T-helper 1 cell (primary cell): ENCODE measurements at regions not wholly inside any gene's neighbourhood (a gene's known extent, or its start where the extent isn't known, plus 50 kb on each side); places are given as distances from the start of the nearest gene placed in this dataset.

Source experiments
- DNase-seq, 5 donors: peaks; one replicate each; pipeline ENCODE4 v3.0.0-alpha.2; 2012 to 2020

DNA sequence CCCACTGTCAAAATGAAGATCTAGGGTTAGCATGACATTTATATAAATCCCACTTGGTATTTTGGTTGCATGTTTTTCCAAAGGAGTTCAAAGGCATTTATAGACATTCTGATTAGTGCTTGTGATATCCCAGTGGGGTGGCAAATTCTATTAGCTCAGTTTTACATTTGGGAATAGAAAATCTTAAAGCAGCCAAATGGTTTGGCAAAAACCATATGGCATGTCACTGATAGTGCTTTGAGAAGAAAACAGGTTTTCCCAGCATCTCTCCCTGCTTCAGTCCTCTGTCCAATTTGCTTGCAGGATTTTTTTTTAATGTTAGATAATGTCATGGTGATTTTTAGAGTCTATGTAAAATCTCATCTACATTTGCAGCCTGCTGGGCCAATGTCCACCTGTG lies 225.1 kb upstream of the DIO3 start:
- no peak for DNase-seq

DNA sequence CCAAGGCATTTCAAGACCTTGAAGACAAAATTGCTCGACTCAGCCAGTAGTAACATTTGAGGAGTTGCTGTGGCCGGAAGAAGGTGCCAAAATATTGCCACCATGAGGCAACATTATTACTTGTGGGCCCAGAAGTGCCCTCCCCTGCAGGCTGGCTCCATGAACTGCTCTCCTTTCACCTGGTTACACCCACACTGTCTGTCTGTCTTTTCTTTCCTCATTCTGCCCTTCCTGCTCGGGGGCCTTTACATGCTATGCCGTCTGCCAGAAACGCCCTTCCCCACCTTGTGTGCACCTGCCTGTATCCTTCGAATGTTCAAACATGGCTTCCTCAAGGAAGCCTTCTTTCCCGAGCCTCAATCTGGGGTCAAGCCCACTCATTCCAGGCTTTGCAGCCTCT lies 224.2 kb upstream of the DIO3 start:
- no peak for DNase-seq

DNA sequence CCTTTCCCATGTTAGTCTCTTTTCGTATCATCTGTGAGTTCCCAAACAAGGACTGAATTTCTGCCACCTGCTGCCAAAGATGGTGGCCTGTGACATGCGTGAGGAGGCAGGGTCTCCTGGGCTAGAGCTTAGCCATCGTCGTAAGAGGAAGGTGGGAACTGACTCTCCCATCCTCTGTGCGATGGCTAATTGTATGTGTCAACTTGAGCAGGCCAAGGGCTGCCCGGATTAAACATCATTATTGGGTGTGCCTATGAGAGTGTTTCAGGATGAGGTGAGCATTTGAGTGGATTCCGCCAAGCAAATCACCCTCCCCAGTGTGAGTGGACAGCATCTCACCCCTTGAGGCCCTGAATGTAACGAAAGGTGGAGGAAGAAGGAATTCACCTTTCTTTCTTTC lies 220.7 kb upstream of the DIO3 start:
- DNase-seq: no peak

DNA sequence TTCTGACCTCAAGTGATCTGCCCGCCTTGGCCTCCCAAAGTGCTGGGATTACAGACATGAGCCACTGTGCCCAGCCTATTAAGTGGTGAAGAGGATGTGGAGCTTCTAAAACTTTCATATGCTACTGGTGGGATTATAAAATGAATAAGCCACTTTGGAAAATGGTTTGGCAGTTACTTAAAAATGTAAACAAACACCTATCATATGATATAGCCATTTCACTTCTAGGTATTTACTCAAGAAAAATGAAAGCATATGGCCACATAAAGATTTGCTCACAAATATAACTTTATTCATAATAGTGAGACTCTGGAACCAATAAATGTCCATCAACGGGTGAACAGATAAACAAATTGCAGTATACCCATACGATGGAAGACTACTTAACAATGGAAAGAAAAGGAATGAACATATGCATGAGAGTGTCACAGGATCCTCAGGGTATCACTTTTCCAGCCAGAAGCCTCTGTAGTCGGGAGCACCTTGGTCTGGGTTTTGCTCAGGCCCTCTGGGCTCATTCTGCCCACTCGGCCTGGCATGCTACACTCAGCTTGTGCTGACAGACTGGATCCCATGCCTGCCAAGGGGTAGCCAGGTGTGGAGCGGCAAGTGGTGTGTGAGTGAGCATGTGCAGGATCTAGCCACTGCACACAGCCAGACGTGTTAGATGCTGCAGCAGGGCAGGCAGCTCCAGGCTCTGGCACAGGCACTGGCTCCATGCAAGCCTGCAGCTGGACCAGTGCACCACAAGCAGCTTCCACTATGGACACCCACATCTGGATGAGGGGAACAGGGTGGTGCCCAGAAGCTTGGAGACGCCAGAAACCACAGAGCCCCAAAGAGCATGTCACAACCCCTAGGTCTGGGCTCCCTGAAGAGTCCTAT lies 213.2 kb upstream of the DIO3 start:
- no peak for DNase-seq

DNA sequence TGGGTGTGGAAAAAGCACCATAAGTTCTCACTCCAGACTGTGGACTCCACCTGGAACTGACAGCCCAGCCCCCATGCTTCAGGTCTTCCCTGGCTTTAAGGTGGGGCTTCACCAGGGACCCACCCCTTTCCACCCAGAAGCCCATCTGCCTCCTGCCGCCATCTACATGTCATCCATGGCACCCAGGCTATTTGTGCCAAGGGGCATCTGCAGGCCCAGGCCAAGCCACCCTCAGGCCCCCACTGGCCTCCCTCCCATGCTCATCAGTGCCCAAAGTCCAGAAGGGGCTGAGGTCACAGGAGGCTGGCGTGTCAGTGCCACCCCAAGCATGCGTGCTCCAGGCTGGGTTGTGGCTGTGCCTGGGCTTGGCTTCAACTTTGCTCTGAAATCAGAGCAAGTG lies 212.2 kb upstream of the DIO3 start:
- no peak for DNase-seq

DNA sequence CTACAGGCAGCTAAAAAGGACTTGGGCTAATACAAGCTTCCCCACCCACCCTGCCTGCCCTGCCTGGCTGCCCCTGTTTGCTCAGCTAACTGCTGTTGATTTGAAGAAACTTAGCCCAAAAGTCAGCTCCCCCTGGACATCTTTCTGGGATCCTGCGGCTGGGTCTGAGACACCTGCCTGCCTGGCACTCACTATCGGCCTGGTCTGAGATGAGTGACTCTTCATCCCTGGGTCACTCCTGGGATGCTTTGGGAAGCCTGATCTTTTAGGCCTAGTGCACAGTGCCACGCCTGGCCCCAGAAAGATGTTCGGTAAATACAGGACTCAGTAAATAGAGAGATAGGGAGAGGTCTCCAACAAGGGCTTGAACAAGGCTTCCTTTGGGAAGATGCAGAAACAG lies 211.3 kb upstream of the DIO3 start:
- DNase-seq: no peak

DNA sequence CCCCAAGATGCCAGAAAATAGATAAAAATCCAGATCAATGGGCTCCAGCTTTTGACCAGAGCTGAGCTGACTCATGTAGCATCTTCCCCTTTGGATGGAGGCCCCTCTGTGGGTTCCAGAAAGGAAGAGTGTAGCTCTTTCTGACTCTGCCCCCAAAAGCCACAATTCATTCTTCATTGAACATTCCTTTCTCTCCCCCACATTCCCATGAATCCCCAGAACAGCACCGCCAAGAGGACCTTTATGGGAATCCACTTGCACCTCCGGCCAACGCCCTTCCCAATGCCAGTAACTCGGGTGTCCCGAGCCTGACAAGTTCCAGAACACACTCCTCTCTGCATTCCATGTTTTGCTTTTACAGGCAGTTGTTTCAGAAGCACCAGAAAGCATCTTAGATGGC lies 210.6 kb upstream of the DIO3 start:
- DNase-seq: no peak

DNA sequence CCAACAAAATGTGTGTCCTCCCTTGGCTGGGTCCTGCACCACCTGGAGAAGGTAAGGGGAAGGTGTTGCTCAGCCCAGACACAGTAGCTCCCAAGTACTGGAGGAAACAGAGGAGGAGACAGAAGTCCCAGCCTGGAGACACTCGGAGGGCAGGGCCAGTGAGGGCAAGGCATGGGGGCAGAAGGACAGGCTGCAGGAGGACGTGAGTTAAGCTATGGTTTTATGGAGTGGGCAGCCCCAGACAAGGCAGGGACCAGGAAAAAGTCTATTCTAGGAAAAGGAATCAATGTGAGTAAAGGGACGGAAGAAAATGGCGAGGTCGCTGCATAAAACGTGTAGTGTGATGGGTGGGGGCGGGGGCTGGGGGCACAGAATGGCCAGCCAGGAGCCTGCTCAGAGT lies 210.1 kb upstream of the DIO3 start:
- DNase-seq: no peak

DNA sequence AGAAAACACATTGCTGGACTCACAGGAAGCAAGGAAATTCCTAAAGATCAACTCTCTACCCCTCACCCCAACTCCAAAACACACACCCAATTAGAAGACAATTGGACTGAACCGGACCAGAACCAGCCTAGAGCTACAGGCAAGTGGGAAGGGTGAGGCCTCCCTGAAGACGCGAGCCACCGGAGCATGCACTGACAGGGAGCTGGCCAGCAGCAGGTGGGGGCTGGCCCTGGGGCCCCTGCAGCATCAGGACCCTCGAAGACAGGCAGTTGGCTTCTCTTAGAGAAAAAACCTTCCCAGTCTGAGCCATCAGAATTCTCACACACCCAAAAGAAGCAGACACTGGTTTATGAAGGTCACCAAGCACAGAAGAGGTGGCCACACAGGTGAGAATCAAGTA lies 209.5 kb upstream of the DIO3 start:
- no peak for DNase-seq

DNA sequence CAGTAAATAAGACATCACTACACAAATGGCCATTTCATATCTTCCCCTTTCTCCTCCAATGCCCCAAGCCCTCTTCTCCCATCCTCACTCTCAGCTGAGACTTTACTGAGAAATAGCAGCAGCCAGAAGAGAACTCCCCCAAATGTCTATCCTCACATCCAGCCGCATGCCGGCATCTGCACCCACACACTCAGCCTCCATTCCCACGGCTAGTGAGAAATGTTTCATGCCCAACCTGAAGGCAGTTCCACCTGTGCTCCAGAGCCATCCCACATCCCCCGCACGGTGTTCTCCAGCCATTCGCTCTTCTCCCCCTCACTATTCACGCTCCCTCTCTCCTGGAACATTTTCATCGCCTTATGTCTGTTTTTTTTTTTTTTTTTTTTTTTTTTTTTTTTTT lies 208.7 kb upstream of the DIO3 start:
- no peak for DNase-seq

DNA sequence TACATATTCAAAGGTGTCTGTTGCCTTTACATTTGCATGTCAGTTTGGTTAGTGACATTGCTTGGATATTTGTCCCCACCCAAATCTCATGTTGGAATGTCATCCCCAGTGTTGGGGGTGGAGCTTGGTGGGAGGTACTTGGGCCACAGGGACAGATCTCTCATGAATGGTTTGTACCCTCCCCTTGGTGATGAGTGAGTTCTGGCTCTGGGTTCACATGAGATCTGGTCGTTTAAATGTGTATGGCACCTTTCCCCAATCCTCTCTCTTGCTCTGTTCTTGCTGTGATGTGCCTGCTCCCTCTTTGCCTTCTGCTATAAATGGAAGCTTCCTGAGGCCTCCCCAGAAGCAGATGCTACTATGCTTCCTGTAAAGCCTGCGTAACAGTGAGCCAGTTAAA lies 207.9 kb upstream of the DIO3 start:
- no peak for DNase-seq

DNA sequence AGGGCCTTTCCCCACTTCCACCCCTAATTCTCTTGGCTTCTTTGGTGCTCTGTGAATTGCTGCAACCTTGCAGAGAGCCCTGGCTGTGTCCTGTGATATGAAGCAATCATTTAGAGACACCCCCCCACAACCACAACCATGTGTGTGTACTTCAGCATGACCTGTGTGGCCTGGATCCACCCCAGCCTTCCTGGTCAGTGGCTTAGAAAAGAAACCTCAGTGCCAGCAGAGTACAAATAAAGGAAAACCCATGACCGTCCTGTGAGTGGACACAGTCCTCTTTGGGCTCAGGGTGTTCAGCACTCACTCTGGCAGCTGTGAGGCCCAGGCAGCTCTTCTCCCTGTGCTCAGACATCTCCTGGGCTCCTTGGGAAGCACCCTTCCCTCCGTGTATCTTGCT lies 206.6 kb upstream of the DIO3 start:
- DNase-seq: no peak

DNA sequence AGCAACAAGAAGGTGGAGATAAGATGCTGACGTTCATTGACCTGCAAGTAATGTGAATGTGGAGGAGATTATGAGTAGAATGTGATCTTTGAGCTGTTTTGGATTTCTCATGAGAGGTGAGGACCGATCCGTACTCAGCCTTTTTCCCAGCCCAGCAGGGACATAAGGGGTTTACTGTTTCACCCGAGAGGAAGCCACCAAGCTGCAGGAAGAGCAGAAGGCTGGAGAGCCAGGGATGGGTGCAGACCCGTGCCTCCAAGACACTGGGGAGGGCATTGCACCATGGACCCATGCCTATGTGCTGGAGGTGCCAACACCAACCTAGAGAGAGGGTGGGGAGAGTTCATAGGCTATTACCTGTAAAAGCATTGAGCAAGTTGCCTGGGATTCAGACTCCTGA lies 206.0 kb upstream of the DIO3 start:
- no peak for DNase-seq

DNA sequence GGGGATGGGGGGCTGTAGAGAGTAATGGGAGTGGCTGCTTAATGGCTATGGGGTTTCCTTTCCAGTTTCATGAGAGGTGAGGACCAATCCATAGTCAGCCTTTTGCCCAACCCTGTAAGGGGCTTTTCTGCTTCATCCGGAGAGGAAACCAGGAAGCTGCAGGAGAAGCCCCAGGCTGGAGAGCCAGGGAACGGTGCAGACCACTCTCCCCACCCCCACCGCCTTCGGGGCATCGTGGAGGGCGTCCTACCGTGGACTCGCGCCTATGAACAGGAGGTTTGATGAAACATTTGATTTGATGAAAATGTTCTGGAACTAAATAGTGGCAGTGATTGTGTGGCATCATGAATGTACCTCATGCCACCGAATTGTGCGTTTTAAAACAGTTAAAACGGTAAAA lies 204.3 kb upstream of the DIO3 start:
- no peak for DNase-seq

DNA sequence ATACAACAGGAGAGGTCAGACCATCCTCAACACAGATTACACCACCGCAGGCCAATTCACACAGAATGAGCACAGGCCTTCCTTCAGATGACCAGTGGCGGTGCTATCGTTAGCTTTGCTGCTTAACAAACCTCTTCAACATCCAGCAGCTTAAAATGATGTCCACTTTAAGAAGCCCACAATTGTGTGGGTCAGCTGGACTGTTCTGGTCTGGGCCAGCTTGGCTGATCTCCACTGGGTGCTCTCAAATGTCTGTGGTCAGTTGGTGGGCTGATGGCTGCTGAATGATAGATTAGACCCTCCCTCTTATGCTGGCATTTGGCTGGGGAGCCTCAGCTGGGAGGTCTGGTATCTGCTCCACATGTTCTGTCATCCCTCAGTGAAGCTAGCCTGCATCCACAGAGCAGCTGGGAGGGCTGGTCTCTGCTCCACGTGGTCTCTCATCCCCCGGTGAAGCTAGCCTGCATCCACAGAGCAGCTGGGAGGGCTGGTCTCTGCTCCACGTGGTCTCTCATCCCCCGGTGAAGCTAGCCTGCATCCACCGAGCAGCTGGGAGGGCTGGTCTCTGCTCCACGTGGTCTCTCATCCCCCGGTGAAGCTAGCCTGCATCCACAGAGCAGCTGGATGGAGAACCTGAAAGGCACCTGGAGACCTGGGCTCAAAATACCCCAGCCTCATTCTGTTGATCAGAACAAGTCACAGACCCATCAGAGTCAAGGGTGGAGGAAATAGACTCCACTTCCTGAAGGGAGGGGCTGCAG lies 203.6 kb upstream of the DIO3 start:
- no peak for DNase-seq

DNA sequence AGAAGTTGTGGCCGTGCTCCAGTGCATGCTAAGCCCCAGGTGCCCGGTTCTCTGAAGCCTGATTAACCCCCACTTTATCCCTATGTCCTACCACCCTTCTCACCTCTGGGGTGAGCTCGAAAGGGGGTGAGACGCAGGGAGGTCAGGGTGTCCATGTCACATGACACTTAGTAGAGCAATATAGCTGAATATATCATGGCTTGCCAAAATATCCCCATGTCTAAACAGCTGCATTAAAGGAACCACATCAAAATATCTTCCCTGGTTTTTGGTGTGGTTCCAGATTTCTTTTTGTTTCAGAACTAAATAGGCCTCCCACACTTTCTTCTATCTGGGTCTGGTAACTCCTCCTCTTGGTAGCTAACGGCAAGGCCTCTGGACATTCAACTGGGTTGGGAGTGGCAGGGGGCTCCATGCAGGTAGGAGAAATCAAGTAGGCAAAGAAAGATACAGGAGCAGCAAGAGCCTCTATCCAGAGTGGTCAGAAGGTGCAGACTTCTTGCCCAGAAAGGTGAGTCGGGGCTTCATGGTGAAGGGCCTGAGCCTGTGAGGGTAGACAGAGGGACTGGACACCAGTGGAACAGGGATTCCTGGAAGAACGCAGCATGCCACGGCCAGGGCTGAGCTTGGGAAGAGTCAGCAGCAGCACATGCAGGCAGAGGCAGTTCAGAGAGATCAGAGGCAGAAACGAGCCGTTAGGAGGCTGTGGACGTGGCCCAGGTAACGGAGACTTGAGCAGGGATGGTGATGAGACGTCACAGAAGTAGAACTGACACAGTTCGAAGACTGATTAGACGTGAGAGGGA lies 202.8 kb upstream of the DIO3 start:
- no peak for DNase-seq

DNA sequence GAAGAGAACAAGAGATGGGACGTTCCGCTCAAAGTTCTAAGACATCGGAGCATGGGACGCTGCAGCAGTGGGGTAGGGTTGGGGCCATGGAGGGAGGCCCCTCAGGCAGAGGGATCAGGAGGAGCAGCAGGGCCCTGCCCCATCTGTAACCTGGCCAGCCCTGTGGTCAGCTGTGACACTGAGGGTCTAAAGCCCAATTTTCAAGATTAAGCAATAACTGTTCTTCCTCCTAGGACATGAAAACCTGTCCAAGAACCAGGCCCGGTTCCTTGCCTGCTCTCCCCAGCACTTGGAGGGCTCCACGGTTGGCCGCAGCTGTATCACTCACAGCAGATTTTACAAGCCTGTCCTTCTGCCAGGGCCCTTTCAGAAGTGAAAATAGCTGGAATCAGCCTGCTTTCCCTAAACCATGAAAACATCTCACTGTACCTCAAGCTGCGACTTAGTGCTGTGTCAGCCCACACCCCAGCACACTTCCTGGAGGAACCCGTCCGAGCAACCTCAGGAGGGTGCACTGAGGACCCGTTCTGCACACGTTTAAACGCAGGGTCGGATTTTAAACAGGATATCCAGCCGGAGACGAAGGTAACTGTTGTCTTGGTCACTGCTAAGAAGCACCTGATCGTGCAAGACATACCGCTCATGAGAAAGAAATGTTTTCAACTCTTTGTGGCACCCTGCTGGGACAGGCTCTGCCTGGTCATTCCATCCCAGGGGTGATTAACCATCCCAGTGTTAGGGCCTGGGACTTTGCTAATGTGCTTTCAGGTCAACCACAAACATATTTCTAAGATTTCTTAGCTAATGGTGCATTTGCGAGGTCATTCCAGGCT lies 201.9 kb upstream of the DIO3 start:
- no peak for DNase-seq

DNA sequence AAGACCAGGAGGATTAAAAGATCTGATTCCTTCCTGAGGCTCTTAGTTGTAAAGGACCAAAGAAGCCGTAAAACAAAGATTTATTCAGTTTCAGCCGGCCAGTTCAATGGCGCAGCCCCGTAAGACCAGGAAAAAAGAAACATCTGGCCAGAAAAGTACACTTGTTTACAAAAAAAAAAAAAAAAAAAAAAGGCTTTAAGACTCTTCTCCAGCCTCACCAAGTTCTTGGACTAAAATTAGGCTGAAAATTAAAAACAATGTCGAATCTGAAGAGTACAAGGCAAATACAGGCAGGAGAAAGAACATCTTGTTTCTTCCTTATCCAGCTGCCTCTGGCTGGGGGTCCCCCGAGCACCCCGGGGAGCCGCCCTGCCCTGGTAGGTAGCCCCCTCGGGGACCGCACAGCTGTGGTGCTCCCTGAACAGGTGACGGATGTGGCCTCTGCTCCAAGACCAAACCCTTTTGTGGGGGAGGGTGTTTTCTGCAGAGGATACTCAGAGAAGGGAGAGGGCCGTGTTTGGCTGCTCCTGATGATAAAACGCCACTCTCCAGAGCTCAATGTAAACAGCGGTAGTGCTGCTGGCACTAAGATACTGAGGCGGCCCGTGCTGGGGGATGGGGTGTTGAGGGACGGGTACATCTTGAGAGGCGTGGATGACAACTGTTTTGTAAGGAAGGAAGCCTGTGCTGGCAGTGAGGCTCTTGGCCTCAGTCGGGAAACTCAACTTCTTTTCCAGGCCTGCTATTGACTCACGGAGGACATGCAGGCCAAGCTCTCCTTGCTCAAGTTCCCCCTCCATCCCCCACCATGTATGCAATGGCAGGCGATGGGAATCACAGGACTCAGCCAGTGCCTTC lies 201.0 kb upstream of the DIO3 start:
- DNase-seq: no peak

DNA sequence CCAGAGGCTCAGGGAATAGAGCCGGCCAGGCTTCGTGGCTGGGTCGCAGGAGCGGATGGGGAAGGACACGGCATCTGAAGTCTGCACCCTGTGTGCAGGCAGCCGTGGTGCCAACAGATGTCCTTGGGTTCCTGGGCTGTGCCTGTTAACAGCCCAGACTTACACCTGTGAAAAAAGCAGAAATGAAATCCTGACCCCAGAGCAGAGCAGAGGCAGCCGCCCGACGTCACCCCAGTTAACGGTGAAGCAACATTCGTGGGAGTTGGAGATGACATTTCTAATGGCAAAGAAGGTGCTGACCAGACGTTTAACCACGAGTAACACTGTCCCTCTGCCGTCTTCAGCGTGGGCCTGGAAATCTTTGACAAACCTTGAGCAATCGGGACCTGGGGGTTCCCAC lies 200.3 kb upstream of the DIO3 start:
- DNase-seq: no peak

DNA sequence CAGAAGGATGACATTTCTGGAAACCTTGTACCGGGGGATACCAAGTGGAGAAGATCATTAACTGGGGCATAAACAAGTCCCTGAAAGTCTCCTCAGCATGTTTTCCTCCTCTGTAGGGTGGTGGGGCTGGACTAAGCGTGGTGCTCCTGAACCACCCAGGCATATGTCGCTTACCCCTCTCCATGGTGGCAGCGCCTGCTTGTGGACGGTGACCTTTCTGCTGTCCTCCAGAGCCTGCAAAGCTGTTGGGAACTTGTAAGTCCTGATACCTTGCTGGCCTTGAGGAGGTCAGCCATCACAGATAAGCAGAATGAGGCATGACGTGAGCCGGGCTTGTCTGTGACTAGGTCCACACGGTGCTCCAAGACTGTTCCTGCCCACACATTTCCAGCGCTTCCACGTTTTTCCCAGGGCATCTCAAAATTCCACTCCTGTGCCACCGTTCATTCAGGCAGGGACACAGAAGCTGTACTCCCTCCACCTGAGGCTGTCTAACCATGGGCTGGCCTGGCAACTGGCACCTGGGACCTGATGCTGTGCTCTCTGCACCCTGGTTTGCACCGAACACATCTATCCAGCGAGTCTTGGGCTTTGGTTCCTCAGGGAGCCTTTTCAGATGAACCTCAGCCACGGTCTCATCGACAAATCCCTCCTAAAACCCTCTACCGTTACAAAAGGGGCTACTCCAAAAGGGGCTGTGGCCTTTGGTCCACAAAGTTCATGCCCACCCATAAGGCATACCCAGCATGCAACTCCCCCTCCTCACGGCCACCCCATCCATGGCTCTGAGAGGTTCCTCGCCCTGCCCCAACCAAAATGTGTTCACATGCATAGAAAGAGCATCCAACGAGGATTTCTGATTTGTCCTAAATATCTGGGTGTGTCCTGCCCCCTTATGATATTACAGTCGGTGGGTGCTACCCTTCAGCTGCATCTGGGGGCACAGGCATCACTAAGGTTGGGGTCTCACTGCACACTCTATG lies 199.6 kb upstream of the DIO3 start:
- no peak for DNase-seq
